Thyroid gland (tissue), 4 donors: ENCODE measurements at regions not wholly inside any gene's neighbourhood (a gene's known extent, or its start where the extent isn't known, plus 50 kb on each side); places are given as distances from the start of the nearest gene placed in this dataset.

Experiments used
- CTCF ChIP-seq, 6 experiments: fragments of 200-600 bp in 3 of 6; fragments of 450-650 bp in 3 of 6; sonication (generic) in 3 of 6; IDR thresholded peaks; one replicate each; pipeline ENCODE4 v1.5.1; 2016 to 2019; ENCODE audit warnings: antibody characterized with exemption in 6 of 6, mild to moderate bottlenecking in 2 of 6, inconsistent platforms in 1 of 6, moderate library complexity in 1 of 6
- POLR2A ChIP-seq, 2 donors: fragments of 450-650 bp; IDR thresholded peaks; one replicate each; pipeline ENCODE4 v1.6.1; 2017; ENCODE audit warnings: antibody characterized with exemption in 2 of 2, mild to moderate bottlenecking in 2 of 2, moderate library complexity in 1 of 2

- TF ChIP-seq CTCF (IDR thresholded peaks at IDR 0.05), result no peak
- TF ChIP-seq POLR2A (IDR thresholded peaks at IDR 0.05), result no peak
Observed at GRCh38 chr21:25513810-25514209, 93.5 kb downstream of the MRPL39 start.
